PC-3 (cell line): ENCODE measurements at regions not wholly inside any gene's neighbourhood (a gene's known extent, or its start where the extent isn't known, plus 50 kb on each side); places are given as distances from the start of the nearest gene placed in this dataset.

ENCODE experiments used
- ATAC-seq: fragments of 200-7000 bp; cut with Tn5 transposase; 2 replicates; pipeline ENCODE4 v1.9.1; 2020; ENCODE audit warnings: mild to moderate bottlenecking, moderate library complexity
- BruUV-seq: library from RNA; stranded (reverse); fragments of 400-500 nt; replicated peaks from 2 replicates; lab custom pipeline; 2021; lab: Mats Ljungman, UMichigan
- CTCF ChIA-PET: fragments of 300-600 bp; sonication (Branson Sonifier 250); formaldehyde crosslinking; loops from one replicate; lab custom pipeline; 2022; ENCODE audit warnings: antibody characterized with exemption; lab: Charles Lee
- POLR2A ChIA-PET: fragments of 300-600 bp; sonication (Branson Sonifier 250); formaldehyde crosslinking; loops from one replicate; lab custom pipeline; 2022; ENCODE audit warnings: antibody characterized with exemption; ENCODE audit not compliant: unreplicated experiment; lab: Charles Lee
- DNase-seq: peaks from one replicate; pipeline ENCODE4 v3.0.0-alpha.2; 2015
- H2AFZ ChIP-seq: fragments of 300-600 bp; sonication (generic); 2 replicates; pipeline ENCODE4 v1.6.0; 2016; ENCODE audit warnings: antibody characterized with exemption, low read length
- H3F3A ChIP-seq: fragments of 300-600 bp; sonication (generic); one replicate; pipeline ENCODE4 v1.6.0; 2017; ENCODE audit warnings: antibody characterized with exemption, low read length, control low read depth, mild to moderate bottlenecking; ENCODE audit not compliant: unreplicated experiment
- H3K27ac ChIP-seq: fragments of 300-600 bp; sonication (generic); 2 replicates; pipeline ENCODE4 v1.5.1; 2016; ENCODE audit warnings: mild to moderate bottlenecking, low read length
- H3K27me3 ChIP-seq: fragments of 300-600 bp; sonication (generic); 2 replicates; pipeline ENCODE4 v1.6.1; 2016; ENCODE audit warnings: low read length, mixed read lengths
- H3K36me3 ChIP-seq: fragments of 300-600 bp; sonication (generic); 2 replicates; pipeline ENCODE4 v1.6.1; 2016; ENCODE audit warnings: low read depth, mixed run types, low read length, mixed read lengths
- H3K4me1 ChIP-seq: fragments of 300-600 bp; sonication (generic); 2 replicates; pipeline ENCODE4 v1.5.1; 2016; ENCODE audit warnings: low read length; ENCODE audit not compliant: insufficient read depth
- H3K4me2 ChIP-seq: fragments of 300-600 bp; sonication (generic); 2 replicates; pipeline ENCODE4 v1.6.0; 2016; ENCODE audit warnings: low read length
- H3K4me3 ChIP-seq: fragments of 300-600 bp; sonication (generic); 2 replicates; pipeline ENCODE4 v1.5.1; 2016; ENCODE audit warnings: mild to moderate bottlenecking, low read length, mixed read lengths
- H3K79me2 ChIP-seq: fragments of 300-600 bp; sonication (generic); 2 replicates; pipeline ENCODE4 v1.6.1; 2017; ENCODE audit warnings: low read length, mixed read lengths
- H3K9ac ChIP-seq: fragments of 300-600 bp; sonication (generic); 2 replicates; pipeline ENCODE4 v1.6.0; 2016; ENCODE audit warnings: mild to moderate bottlenecking, low read length
- H3K9me2 ChIP-seq: fragments of 300-600 bp; sonication (generic); replicated peaks from 2 replicates; pipeline ENCODE4 v1.6.1; 2016; ENCODE audit warnings: mixed run types, low read length, mixed read lengths
- H3K9me3 ChIP-seq: fragments of 300-600 bp; sonication (generic); 2 replicates; pipeline ENCODE4 v1.6.1; 2016; ENCODE audit warnings: low read length, mixed read lengths
- H4K20me1 ChIP-seq: fragments of 300-600 bp; sonication (generic); 2 replicates; pipeline ENCODE4 v1.6.1; 2016; ENCODE audit warnings: low read length, mixed read lengths
- EZH2 ChIP-seq: fragments of 300-600 bp; sonication (generic); IDR thresholded peaks from one replicate; pipeline ENCODE4 v1.6.1; 2017; ENCODE audit warnings: antibody characterized with exemption, mild to moderate bottlenecking, low read length; ENCODE audit not compliant: unreplicated experiment
- EZH2phosphoT487 ChIP-seq: fragments of 300-600 bp; sonication (generic); IDR thresholded peaks from 2 replicates; pipeline ENCODE4 v1.6.1; 2018; ENCODE audit warnings: mild to moderate bottlenecking, antibody characterized with exemption, low read length, borderline replicate concordance
- intact Hi-C: fragments of 100-400 bp; cut with micrococcal nuclease; formaldehyde crosslinking; loops from 2 replicates; pipeline ENCODE4 v1.9.0; 2023
- TF ChIP-seq, protein P1 (sequence below): fragments of 300-600 bp; sonication (generic); conservative IDR thresholded peaks from 2 replicates; pipeline ENCODE4 v1.5.1; 2017; ENCODE audit warnings: antibody characterized with exemption, low read depth, mild to moderate bottlenecking, low read length

DNA sequence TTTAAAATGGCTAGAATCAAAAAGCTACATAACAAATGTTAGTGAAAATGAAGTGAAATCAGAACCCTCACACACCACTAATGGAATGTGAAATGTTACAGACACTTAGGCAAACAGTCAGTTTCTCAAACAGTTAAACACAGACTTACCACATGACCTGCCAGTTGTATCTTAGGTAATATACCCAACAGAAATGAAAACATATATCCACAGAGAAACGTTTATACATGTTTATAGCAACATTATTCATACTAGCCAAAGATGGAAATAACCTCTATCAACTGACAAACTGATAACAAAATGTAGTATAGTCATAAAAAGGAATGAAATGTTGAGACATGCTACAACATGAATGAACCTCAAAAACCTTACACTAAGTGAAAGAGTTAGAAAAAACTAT is 131.5 kb upstream of the TRPC6 start:
- no TSS peak for BruUV-seq
- no peaks in the 10 kb centered on the region for H3K79me2 ChIP-seq
- H3K36me3 ChIP-seq, result no peaks in the 10 kb centered on the region
- no peak overlapping the region for H3K4me3 ChIP-seq
- H2AFZ ChIP-seq, result no peak overlapping the region
- H3K27me3 ChIP-seq, result no peaks in the 10 kb centered on the region
- peaks cover 15% of the 10 kb centered on the region for H3K4me1 ChIP-seq
- H3K9ac ChIP-seq, result no peak overlapping the region
- DNase-seq (no peak), ATAC-seq (no peak)
- H4K20me1 ChIP-seq, result no peaks in the 10 kb centered on the region
- H3F3A ChIP-seq, result no peaks in the 10 kb centered on the region
- no peak for TF ChIP-seq EZH2phosphoT487
- TF ChIP-seq, protein P1, sequence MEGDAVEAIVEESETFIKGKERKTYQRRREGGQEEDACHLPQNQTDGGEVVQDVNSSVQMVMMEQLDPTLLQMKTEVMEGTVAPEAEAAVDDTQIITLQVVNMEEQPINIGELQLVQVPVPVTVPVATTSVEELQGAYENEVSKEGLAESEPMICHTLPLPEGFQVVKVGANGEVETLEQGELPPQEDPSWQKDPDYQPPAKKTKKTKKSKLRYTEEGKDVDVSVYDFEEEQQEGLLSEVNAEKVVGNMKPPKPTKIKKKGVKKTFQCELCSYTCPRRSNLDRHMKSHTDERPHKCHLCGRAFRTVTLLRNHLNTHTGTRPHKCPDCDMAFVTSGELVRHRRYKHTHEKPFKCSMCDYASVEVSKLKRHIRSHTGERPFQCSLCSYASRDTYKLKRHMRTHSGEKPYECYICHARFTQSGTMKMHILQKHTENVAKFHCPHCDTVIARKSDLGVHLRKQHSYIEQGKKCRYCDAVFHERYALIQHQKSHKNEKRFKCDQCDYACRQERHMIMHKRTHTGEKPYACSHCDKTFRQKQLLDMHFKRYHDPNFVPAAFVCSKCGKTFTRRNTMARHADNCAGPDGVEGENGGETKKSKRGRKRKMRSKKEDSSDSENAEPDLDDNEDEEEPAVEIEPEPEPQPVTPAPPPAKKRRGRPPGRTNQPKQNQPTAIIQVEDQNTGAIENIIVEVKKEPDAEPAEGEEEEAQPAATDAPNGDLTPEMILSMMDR, result no peak
- no peak for TF ChIP-seq EZH2
- H3K27ac ChIP-seq, result no peak overlapping the region
- no peaks in the 10 kb centered on the region for H3K9me3 ChIP-seq
- H3K9me2 ChIP-seq, result no peaks in the 10 kb centered on the region
- no peak overlapping the region for H3K4me2 ChIP-seq
- CTCF ChIA-PET, result no interaction called here
- intact Hi-C loops, result no loop called here
- POLR2A ChIA-PET, result no interaction called here

DNA sequence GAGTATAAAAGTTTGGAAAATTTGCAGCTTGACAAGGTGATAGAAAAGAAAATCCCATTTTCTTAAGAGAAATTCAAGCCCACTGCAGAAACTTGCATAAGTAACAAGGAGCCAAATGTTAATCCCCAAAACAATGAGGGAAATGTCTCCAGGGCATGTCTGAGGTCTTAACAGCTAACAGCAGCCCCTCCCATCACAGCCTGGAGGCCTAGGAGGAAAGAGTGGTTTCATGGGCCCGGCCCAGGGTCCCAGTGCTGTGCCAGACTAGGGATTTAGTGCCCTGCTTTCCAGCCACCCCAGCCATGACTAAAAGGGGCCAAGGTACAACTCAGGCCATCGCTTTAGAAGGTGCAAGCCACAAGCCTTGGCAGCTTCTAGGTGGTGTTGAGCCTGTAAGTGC is 123.7 kb upstream of the TRPC6 start:
- Histone ChIP-seq H2AFZ (no peak overlapping the region), H3K36me3 (no peaks in the 10 kb centered on the region), H3K4me2 (no peak overlapping the region), H4K20me1 (no peaks in the 10 kb centered on the region), H3K79me2 (no peaks in the 10 kb centered on the region), H3K27ac (no peak overlapping the region), H3K9me3 (no peaks in the 10 kb centered on the region), H3K9me2 (no peaks in the 10 kb centered on the region), H3K9ac (no peak overlapping the region), H3K4me3 (no peak overlapping the region), H3F3A (no peaks in the 10 kb centered on the region), H3K27me3 (no peaks in the 10 kb centered on the region), H3K4me1 (peaks cover 20% of the 10 kb centered on the region)
- no peak for TF ChIP-seq EZH2phosphoT487
- TF ChIP-seq EZH2, result no peak
- TF ChIP-seq, protein P1, result no peak
- BruUV-seq, result no TSS peak
- ChIA-PET CTCF (no interaction called here), POLR2A (no interaction called here)
- no peak for DNase-seq
- ATAC-seq, result no peak
- intact Hi-C loops, result no loop called here

DNA sequence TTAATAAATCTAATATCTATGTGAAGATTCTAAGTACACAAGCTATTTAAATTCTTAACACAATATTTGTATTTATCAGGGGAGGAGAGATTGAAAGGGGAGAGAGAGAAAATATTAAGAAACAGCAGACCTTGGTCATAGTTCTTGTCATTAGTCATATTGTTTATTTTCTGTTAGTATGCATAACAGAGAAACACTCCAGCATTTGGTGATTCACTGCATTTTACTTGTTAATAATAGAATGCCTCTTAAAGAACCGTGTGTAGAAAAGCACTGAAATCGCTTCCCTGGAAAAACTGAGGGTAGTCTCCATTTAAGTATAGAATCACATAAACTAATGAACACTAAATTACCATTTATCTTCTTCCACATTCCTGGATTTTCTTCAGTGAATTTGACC is 122.7 kb upstream of the TRPC6 start:
- H3K4me1 ChIP-seq, result peaks cover 20% of the 10 kb centered on the region
- H3K9me3 ChIP-seq, result no peaks in the 10 kb centered on the region
- no peaks in the 10 kb centered on the region for H3K79me2 ChIP-seq
- ChIA-PET CTCF (no interaction called here), POLR2A (interaction anchor here (0.6 kb wide), 1 partner anchor 254 kb away, joined by 4 read pairs; no protein-coding TSS in a partner anchor)
- H3K36me3 ChIP-seq, result no peaks in the 10 kb centered on the region
- BruUV-seq, result no TSS peak
- H3K4me2 ChIP-seq, result peak overlapping the region; percentile 72
- no peaks in the 10 kb centered on the region for H3F3A ChIP-seq
- H3K27me3 ChIP-seq, result no peaks in the 10 kb centered on the region
- H4K20me1 ChIP-seq, result no peaks in the 10 kb centered on the region
- H3K4me3 ChIP-seq, result no peak overlapping the region; the same call in 1 of the 2 replicates
- intact Hi-C loops, result no loop called here
- no peaks in the 10 kb centered on the region for H3K9me2 ChIP-seq
- TF ChIP-seq EZH2 (no peak), EZH2phosphoT487 (no peak)
- peak overlapping the region; percentile 5; the same call in 1 of the 2 replicates for H3K9ac ChIP-seq
- H2AFZ ChIP-seq, result peak overlapping the region; percentile 48; the same call in 1 of the 2 replicates
- H3K27ac ChIP-seq, result peak overlapping the region; percentile 44
- ATAC-seq, result peak; percentile 100
- DNase-seq, result peak; percentile 89
